Putamen (tissue), 1 donor: ENCODE measurements at regions not wholly inside any gene's neighbourhood (a gene's known extent, or its start where the extent isn't known, plus 50 kb on each side); places are given as distances from the start of the nearest gene placed in this dataset.
"Not testable (repeated sequence)": the region's sequence is repeated elsewhere in the genome, so short reads cannot be mapped to it uniquely, and the experiment has no call there.

Source experiments
- DNase-seq: peaks from one replicate; pipeline ENCODE4 v3.0.0-alpha.2; 2016; ENCODE audit warnings: low spot score

DNA sequence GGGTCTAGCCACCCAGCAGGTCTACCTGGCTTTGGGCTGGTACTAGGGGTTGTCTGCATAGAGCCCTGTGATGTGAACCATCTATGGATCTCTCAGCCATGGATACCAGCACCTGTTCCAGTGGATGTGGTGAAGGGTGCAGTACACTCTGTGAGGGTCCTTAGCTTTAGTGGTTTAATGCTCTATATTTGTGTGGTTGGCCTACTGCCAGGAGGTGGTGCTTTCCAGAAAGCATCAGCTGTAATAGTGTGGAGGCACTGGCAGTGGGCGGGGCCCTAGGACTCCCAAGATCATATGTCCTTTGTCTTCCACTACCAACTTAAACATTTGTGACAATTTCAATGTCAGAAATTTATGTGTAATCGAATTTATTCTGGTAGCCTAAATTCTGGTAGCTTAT is 1065.1 kb downstream of the RPIA start:
- not testable (repeated sequence) for DNase-seq

DNA sequence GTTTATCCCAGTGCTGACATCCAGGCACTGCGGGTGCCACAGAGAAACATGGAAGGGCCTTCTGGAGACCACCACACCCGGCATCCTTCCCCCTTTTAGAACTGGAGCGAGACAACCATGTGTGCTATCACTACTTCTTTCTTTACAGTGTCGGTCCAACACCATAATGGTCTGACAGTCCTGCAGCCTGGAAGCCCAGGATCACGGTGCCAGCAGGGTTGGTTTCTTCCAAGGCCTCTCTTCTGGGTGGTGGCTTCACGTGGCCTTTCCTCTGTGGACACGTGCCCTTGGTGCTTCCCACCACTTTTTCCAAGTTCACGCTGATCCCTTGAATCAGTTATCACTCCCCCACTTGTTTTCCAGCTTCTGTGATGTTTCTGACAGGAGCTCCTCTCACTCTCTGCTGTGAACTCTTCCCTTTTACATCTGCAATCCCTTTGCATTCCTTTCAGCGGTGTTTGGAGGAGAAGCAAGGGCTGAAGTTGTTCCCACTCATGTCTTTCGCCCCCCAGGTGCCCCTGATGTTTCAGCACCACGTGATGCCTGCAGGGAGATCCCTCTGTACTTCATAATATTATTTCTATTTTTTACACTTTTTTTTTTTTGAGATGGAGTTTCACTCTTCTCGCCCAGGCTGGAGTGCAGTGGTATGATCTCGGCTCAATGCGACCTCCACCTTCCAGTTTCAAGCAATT is 1067.0 kb downstream of the RPIA start:
- DNase-seq = not testable (repeated sequence)

DNA sequence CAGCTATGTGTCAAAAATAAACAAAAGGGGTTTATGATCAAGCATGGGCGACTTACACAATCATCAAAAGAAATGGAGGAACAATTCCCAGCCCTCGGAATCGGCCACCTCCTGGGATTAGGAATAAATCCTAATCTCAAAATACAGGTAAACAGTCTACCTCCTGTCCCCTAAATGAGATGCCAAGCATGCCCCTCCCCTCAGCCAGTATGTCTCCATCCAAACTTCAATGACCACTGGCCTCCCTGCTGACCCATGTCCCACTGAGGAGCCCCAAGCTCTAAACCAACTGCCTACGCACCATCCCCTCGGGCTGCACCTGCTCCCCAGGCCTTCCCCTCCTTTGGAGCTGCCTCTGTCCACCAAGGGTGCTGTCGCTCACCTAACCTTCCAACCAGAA is 1069.3 kb downstream of the RPIA start:
- not testable (repeated sequence) for DNase-seq

DNA sequence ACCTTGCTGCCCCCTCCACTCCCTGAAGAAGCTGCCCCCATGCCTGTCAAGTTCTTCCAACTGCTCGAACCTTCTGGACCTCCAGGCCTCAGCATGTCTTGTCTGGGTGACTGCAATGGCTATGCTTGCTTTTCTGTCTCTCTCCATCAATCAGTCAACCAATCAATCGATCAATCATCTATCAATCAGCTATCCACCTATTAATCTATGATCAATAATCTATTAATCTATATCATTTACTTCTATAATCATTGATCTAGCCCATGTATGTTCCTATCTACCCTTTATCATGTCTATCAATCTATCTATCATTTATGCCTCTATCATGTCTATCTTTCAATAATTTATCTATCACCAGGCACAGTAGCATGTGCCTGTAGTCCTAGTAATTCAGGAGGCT is 1069.7 kb downstream of the RPIA start:
- not testable (repeated sequence) for DNase-seq

DNA sequence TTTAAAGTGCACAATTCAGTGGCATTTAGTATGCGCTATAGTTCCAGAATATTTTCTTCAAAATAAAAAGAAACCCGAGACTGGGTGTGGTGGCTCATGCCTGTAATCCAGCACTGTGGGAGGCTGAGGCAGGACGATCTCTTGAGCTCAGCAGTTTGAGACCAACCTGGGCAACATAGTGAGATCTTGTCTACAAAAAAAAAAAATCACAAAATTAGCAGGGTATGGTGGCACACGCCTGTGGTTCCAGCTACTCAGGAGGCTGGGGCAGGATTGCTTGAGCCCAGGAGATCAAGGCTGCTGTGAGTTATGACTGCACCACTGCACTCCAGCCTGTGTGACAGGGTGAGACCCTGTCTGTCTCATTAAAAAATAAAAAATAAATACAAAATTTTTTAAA is 1070.4 kb downstream of the RPIA start:
- DNase-seq = not testable (repeated sequence)

DNA sequence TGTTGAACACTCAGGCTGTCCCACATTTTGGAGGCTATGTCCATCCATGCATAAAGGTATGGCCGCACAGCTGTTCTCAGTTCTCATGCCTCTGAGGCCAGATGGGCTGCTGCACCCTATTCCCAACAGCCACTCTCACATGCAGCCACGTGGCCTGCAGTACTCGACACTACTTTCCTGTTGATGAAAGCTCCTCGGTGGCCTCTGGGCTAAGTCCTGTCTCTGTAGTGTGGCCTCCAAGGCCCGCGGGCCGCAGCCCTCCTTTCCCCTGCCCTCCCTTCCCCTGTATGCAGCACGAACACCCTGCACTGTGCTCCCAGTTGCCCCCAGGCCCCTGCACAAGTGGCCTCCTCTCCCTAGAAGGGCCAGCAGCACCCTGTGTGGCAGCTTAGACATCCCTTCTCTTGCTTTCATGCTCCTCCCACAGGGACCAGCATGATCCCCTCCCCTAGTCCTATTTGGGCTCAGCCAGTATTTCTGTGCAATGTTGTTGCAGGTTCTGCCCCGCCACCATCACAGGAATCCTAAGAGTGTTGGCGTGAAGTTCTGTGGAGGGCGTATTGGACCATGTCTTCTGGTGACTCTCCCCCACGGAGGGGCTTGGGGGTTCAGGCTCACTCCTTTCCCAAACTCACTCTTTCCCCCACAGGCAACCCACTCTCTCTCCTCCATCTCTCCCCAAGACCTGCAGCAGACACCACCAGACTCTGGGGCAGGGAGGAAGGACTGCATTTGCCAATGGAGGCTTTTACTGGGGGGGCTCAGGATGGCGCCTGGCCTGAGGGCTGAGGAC is 1071.2 kb downstream of the RPIA start:
- DNase-seq = not testable (repeated sequence)

- no peak for DNase-seq
Measured at GRCh38 chr2:89763254-89763580, 1071.7 kb downstream of the RPIA start.

DNA sequence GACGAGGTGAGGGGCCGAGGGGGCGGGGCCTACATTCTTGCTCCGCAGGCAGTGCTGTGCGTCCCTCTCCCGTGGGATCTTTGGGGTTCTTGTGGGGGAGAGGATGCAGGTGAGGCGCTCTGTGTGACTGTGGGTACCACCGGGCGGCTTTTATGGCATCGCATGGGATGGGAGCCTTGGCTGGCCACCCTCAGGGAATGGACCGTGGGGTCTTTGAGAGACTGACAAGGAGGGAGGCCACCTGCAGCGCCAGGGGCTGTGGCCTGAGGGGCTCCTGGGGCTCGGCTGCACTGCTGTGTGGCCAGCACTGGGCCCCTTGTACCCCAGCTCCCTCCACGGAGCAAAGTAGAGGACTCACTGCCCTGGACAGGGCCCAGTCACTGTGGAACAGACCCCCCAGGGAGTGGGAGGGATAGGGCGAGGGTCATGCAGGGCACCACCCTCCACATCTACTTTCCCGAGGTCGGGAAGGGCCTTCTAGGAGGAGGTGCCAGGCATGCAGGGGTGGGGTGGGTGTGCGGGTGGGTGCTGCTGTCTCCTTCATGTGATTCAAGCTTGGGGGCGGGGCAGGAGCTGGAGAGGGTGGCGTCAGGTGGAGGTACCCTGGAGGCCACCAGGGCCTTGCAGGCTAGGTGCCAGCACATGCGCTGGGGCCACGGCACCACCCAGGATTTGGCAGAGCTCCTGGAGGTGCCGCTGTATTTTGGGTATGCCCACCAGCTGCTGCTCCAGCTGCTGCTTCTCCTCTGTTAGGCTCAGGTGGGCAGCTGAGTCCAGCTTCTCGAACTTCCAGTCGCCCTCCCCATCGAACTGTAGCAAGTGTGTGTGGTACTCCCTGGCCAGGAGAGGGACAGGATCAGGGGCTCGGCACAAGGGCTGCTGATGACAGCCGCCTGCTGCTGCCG is 1072.4 kb downstream of the RPIA start:
- no peak for DNase-seq

DNA sequence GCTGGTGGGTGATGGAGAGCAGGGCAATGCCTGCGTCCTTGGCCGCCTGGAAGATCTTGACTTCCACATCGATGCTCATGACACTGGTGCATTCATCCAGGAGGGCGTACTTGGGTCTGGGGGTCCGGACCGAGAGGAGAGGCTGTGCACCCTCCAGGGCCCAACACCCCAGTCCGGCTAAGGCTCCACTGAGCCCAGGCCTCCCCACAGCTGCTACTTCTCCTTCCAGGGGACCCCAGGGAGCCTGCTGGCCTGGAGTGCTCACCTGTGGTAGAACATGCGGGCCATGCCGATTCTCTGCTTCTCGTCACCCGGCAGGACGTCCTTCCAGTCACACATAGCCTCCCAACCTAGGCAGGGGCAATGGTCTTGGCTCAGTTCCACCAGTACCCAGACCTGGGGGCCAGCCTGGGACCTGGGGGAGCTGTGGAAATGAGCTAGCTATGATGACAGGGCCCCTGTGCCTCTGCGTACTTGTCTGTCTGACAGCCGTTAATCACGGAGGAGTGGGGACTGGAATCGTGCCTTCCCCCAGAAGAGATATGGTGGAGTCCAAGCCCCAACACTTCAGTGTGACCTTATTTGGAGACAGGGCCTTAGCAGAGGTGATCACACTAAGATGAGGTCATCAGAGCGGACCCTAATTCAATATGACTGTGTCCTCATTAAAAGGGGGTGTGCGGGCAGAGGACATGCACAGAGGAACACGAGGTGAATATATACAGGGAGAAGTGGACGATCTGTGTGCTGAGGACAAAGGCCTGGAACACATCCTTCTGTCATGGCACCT is 1073.3 kb downstream of the RPIA start:
- DNase-seq = not testable (repeated sequence)

- DNase-seq = not testable (repeated sequence)
Measured at GRCh38 chr2:89765361-89765718, 1073.9 kb downstream of the RPIA start.

DNA sequence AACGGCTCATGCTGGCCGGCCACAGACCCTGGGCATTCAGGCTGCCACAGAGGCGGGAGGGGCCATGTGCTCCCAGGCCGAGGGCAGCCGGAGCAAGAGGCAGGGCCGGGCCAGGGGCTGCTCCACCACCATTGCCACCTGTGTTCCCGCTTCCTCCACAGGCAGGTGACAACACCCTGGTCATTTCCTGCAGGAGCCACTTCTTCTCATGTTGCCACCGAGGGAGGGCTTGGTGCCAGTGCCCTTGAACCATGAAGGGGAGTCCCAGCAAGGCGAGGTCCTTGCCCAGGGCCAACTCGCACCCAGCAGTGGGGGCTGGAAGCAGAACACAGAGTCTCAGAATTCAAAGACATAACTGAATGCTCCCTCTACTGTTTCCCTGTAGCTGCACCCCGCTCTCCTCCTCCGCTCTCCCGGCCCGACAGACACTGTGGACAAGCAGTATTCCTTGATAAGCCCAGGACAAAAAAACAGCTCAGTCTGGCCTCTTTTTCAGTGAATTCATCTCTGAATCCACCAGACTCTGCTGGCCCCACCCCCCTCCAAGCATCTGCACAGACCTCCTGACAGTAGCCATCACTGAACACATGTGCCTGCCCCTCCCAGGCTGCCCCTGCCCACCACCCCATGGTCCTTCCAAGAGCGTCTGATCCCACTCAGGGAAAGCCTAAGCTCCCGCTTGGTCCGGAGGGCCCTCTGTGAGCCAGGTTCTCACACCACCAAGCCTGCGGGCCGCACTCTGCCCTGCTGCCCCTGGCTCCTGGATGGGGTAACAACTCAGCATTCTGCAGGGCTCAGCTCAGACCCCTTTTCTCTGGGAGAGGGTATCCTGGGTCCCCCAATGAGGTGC is 1074.9 kb downstream of the RPIA start:
- DNase-seq = not testable (repeated sequence)

- DNase-seq = not testable (repeated sequence)
Measured at GRCh38 chr2:89767058-89767457, 1075.6 kb downstream of the RPIA start.

GRCh38 chr2:89767572-89768435 is 1076.3 kb downstream of the RPIA start:
- no peak for DNase-seq

GRCh38 chr2:89775885-89776284 is 1084.4 kb downstream of the RPIA start:
- DNase-seq = no peak

- DNase-seq = no peak
Measured at GRCh38 chr2:89780318-89780717, 1088.8 kb downstream of the RPIA start.

DNA sequence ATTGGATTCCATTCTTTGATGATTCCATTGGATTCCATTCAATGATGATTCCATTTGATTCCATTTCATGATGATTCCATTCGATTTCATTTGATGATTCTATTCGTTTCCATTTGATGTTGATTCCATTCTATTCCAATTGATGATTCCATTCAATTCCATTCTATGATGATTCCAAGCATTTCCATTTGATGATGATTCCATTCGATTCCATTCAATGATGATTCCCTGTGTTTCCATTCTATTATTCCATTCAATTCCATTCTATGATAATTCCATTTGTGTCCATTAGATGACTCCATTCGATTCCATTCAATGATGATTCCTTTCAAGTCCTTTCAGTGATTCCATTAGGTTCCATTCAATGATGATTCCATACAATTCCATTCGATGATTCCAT is 1090.5 kb downstream of the RPIA start:
- DNase-seq = no peak

- DNase-seq = no peak
Measured at GRCh38 chr2:89784960-89785359, 1093.5 kb downstream of the RPIA start.

- not testable (repeated sequence) for DNase-seq
Measured at GRCh38 chr2:89785528-89785927, 1094.1 kb downstream of the RPIA start.

DNA sequence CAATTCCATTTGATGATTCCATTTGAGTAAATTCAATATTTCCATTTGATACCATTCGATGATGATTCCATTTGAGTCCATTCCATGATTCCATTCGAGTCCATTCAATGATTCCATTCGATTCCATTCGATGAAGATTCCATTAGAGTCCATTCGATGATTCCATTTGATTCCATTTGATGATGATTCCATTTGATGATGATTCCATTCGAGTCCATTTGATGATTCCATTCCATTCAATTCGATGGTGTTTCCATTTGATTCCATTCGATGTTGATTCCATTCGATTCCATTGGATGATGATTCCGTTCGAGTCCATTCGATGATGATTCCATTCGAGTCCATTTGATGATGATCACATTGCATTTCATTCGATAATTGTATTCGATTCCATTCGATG is 1095.2 kb downstream of the RPIA start:
- DNase-seq = not testable (repeated sequence)

- DNase-seq = not testable (repeated sequence)
Measured at GRCh38 chr2:89795530-89795929, 1104.1 kb downstream of the RPIA start.
